GM19023 (cell line): ENCODE measurements at regions not wholly inside any gene's neighbourhood (a gene's known extent, or its start where the extent isn't known, plus 50 kb on each side); places are given as distances from the start of the nearest gene placed in this dataset.
"Not testable (repeated sequence)": the region's sequence is repeated elsewhere in the genome, so short reads cannot be mapped to it uniquely, and the experiment has no call there.

ENCODE experiments used
- ATAC-seq: cut with Tn5 transposase; IDR thresholded peaks from one replicate; pipeline ENCODE4 v1.9.1; 2021; ENCODE audit warnings: mild to moderate bottlenecking, moderate library complexity; ENCODE audit not compliant: unreplicated experiment

DNA sequence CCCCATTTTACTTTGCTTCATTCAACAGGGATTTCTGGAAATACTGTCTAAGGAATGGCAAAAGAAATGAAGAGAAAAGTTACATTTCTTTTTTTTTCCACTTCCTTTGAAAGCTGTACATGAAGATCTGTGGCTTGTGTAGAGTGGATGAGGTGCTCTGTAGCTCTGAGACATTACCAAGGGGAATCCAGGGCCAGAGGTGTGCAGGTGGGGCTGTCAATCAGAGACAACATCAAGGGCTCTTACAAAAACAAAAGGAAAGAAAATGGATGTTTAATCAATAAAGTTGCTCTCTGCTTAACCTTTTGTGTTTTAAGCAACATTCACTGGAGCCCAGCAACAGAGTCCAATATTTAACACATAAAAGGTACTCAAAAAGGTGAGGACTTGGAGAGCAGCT, 391.1 kb downstream of the TMEM38B start:
- no peak for ATAC-seq

DNA sequence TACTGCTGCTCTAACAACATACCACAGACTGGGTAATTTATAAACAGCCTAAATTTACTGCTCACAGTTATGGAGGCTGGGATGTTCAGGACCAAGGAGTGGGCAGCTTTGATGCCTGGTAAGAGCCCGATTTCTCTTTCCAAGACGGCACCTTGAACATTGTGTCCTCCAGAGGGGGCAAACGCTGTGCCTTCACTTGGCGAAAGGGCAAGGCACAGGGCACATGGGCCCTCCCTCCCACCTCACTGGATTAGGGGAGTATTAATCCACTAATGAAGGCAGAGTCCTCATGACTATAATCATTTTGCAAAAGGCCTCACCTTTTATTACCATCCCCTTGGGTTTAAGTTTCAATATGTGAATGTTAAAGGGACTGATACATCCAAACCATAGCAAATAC, 397.7 kb downstream of the TMEM38B start:
- no peak for ATAC-seq

DNA sequence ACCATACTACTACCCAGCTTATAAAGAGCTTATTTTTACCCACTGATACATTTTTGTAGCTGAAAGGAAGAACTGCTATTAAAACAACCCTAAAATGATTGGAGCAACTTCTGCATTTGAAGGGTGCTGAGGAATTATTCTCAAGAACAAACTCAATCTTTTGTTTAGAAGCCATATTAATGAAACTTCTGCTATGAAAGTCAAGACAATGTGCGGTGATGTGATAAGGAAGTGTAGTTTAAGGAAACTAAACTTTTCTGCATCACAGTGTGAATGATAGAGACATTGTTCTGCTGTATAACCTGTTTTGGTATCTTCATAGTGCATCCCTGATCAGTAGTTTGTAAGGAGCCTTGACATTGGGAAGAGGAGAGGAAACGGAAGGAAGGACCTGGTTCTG, 408.5 kb downstream of the TMEM38B start:
- ATAC-seq, result no peak

DNA sequence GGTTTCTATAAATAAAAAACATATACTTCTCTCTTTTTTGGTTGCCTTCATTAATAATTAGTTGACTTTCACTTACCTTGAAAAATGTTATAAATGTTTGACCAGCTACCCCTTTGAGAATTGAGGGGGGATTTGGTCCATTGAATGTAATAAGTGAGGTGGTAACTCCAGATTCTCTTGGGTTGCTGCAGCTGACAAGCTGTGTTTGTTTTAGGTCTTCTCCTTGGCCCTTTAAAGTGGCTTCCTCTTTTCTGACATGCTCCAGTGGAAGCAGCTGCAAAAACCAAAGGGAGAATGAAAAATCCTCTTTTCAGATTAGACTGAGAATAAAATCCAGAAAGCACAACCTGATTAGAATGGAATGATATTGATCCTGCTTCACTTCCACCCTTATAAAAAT, 410.5 kb downstream of the TMEM38B start:
- ATAC-seq, result no peak

DNA sequence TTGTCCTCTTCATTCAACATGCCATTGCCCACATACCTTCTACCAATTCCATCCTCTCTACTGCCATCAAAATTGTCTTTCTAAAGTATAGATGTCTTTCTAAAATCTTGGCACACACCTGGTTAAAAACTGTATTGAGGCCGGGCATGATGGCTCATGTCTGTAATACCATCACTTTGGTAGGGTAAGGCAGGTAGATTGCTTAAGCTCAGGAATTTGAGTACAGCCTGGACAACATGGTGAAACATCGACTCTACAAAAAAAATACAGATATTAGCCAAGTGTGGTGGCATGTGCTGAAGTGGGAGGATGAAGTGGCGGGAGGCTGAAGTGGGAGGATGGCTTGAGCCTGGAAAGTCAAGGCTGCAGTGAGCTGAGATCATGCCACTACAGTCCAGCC, 412.1 kb downstream of the TMEM38B start:
- ATAC-seq, result no peak

GRCh38 chr9:106107716-106108115, 413.4 kb downstream of the TMEM38B start:
- no peak for ATAC-seq

DNA sequence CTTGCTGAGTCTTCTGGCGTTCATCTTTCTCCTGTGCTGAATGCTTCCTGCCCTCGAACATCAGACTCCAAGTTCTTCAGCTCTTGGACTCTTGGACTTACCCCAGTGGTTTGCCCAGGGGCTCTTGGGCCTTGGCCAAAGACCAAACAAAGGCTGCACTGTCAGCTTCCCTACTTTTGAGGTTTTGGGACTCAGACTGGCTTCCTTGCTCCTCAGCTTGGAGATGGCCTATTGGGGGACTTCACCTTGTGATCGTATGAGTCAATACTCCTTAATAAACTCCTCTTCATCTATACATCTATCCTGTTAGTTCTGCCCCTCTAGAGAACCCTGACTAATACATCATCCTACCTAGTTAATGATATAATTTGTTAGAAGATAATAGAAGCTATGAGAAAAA, 415.4 kb downstream of the TMEM38B start:
- not testable (repeated sequence) for ATAC-seq

DNA sequence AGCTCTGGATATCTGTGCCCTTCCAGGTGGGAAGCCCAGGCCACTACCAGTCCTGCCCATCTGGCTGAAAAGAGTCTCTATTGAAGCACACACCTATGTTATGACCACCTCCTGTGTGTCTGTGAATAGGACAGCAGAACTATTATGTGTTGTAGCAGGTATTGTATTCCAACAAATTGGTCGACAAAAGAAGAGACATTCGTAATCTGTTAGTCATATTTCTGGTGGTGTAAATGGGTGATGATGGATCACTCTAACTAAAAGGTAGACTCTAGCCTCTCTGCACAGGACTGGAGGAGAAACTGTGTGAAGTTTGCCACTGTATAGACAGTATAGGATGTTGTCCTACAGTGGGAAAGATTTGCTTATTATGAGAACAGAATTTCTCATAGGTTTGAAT, 416.1 kb downstream of the TMEM38B start:
- ATAC-seq, result no peak

- ATAC-seq, result no peak
Measured at GRCh38 chr9:106111039-106111730, 416.8 kb downstream of the TMEM38B start.

- ATAC-seq, result no peak
Measured at GRCh38 chr9:106112935-106113334, 418.6 kb downstream of the TMEM38B start.

GRCh38 chr9:106119176-106119575, 424.8 kb downstream of the TMEM38B start:
- no peak for ATAC-seq

DNA sequence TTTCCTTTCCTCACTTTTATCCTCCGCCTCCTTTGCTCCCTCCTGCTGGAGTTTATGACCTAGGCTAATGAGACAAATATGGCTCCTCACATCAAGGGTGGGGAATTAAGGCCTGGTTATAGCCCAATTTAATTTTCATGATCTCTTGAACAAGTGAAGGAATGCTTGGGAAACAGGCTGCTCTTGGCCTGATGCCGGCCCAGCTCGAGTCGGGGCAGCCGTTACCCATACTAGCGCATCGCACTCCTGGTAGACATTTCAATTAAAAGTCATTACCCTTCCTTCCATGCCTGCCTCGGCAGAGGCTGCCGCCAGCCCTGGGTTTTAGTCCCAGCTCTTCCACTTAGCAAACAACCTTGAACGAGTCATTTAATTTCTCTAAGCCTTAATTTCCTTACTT, 425.7 kb downstream of the TMEM38B start:
- no peak for ATAC-seq

GRCh38 chr9:106127776-106128175, 433.4 kb downstream of the TMEM38B start:
- ATAC-seq, result no peak

- no peak for ATAC-seq
Measured at GRCh38 chr9:106130374-106130773, 436.0 kb downstream of the TMEM38B start.

DNA sequence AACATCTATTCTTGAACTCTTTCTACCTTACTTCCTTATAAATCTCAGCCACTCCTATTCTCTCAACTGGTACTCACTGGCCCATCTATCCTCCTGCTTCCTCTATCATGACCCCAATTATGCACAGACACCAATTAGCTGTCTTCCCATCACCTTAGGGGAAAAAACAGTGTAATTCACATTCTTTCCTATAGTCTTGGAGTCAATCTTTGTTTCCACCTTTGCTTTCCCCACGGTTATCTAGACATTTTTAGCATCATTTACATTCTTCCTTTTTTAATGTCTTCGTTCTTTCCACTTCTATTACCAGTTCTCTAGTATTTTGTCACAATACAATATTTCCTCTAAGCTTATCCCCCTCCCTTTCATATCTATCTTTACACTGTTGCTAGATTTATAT, 449.4 kb downstream of the TMEM38B start:
- ATAC-seq, result no peak

GRCh38 chr9:106146066-106146840, 451.9 kb downstream of the TMEM38B start:
- ATAC-seq, result no peak

DNA sequence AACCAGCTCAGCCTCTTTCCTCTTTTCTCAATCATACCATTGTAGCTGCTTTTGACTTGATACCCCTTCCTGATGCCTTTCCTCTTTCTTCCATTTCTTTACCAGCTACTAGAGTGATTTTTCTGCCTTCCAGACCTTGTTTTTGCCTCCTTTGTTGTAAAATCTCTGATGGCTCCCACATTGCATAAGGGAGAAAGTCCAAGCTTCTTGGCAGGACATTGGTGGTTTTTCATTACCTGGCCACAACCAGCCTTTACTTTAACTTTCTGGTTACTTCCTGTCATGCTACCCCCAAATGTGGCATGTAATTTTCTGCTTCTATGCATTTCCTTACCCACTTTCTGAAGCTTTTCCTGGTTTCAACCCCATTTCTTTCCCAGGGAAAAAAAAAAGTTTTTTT, 452.5 kb downstream of the TMEM38B start:
- no peak for ATAC-seq

DNA sequence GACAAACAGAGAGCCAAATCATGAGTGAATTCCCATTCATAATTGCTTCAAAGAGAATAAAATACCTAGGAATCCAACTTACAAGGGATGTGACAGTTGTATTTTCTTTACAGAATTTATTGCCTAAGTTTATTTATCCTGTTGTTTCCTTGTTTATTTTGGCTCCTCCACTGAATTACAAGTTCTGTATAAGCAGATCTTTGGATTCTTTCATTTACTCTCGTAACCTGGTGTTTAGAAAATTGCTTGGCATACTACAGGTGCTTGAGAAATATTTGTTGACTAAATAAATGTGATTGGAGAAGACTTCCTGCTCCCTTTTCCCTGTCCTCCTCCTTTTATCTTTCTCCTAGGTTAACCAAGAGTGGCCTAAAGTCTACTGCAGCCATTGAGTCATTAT, 455.6 kb downstream of the TMEM38B start:
- ATAC-seq, result no peak

DNA sequence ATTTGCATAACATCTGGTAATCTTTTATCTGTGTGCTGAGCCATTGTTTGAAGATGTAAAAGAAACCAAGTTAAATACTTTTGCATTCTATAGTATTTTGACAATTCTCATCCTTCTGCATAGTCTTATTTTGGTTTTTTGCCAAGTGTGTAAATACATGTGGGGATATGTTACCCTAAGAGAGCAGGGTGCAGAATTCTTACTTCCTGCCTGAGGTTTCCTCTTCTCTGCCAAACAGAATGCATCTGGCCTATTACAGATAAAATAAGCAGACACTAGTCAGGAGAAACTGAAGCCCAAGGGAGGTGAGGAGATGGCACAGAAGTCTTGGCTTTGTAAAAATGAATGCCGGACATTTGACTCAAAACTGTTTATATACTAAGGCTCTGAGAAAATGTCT, 462.1 kb downstream of the TMEM38B start:
- ATAC-seq, result no peak

- ATAC-seq, result no peak
Measured at GRCh38 chr9:106172265-106172664, 477.9 kb downstream of the TMEM38B start.

DNA sequence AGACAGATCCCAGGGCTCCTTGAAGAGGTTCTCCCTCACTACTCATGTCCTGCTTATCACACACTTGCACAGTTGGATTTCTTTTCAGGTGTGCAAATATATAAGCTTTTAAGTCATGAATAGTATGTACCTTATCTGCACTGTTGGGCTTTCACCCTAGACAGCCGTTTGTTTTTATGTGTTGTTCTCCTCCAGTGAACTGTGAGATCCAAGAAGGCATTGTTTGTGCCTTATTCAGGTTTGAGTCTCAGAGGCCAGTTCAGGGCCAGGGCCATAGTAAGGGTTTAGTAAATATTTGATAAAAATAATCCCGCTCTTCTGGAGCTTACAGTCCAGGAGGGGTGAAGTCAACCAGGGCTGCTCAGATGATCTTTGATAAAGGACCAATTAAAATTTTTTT, 480.0 kb downstream of the TMEM38B start:
- no peak for ATAC-seq

- ATAC-seq, result no peak
Measured at GRCh38 chr9:106177216-106177615, 482.9 kb downstream of the TMEM38B start.

DNA sequence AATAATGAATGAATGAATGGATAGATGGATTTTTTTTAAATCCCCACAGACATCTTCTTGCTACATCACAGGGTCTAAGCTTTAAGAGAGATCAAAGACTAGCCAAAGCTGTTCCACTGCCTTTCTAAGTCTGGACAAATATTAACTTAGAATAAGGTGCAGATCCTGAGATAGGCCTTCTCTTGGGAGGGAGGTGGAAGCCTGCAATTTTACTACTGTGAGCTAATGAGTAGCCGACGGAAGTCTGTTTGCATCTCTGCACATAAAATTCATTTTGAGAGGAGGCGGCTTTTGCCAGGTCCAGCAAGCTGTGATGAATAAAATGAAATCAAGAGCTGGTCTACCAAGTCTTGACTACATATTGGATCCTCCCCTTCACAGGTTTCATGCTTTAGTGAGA, 484.9 kb downstream of the TMEM38B start:
- ATAC-seq, result no peak
